K562 (cell line): ENCODE measurements at regions not wholly inside any gene's neighbourhood (a gene's known extent, or its start where the extent isn't known, plus 50 kb on each side); places are given as distances from the start of the nearest gene placed in this dataset.

Experiments
- ATAC-seq: fragments of 200-7000 bp; cut with Tn5 transposase; 3 replicates; pipeline ENCODE4 v1.9.1; 2020; ENCODE audit warnings: moderate library complexity
- BruUV-seq: library from RNA; stranded (reverse); fragments of 400-500 nt; replicated peaks from 2 replicates; lab custom pipeline; 2021; lab: Mats Ljungman, UMichigan
- CTCF ChIA-PET: fragments of 300-600 bp; formaldehyde crosslinking; extraction: SDS; loops from one replicate; lab custom pipeline; 2021; ENCODE audit warnings: low intra/inter-chr PET ratio; lab: Yijun Ruan, JAX
- POLR2A ChIA-PET: fragments of 300-600, 350-650 bp; sonication (Branson Sonifier 250); formaldehyde crosslinking; extraction: SDS; loops from one replicate; lab custom pipeline; 2021; ENCODE audit warnings: antibody characterized with exemption, inconsistent platforms; lab: Yijun Ruan, JAX
- DNase-seq, 4 experiments: peaks; one replicate each; pipeline versions ENCODE4 v3.0.0 to v3.0.0-alpha.2; 2011 to 2018; ENCODE audit warnings: low spot score in 3 of 4, mixed read lengths in 3 of 4; ENCODE audit errors: extremely low read depth in 1 of 4
- FAIRE-seq: peaks from 2 replicates; lab custom pipeline; 2011; peaks lifted over from hg19 to GRCh38; lab: Jason Lieb, UNC
- H2AFZ ChIP-seq: 2 replicates; pipeline ENCODE4 v1.6.0; 2011; ENCODE audit warnings: low read depth, low read length, control low read depth, inconsistent platforms
- H3K27ac ChIP-seq: fragments of 200-600 bp; 3 replicates; pipeline ENCODE4 v1.8.0; 2011; ENCODE audit warnings: low read depth, mild to moderate bottlenecking, control low read depth, inconsistent platforms, low read length, moderate library complexity, mixed read lengths; ENCODE audit errors: extremely low read depth
- H3K27me3 ChIP-seq, 2 experiments: fragments of 300-600 bp in 1 of 2; 2 replicates in 1 of 2; 3 replicates in 1 of 2; pipeline versions ENCODE4 v1.6.0 to v1.8.0; 2011; ENCODE audit warnings: inconsistent platforms in 2 of 2, low read length in 2 of 2, mild to moderate bottlenecking in 1 of 2, mixed read lengths in 1 of 2, moderate library complexity in 1 of 2; ENCODE audit not compliant: control insufficient read depth in 2 of 2, insufficient read depth in 2 of 2
- H3K36me3 ChIP-seq: fragments of 300-600 bp; 3 replicates; pipeline ENCODE4 v1.8.0; 2011; ENCODE audit warnings: mild to moderate bottlenecking, low read length, inconsistent platforms; ENCODE audit not compliant: control insufficient read depth, insufficient read depth
- H3K4me1 ChIP-seq, 2 experiments: fragments of 200-600 bp in 1 of 2; replicated peaks in 1 of 2; 2 replicates in 1 of 2; 3 replicates in 1 of 2; pipeline versions ENCODE4 v1.5.1 to v1.8.0; 2011; ENCODE audit warnings: inconsistent platforms in 2 of 2, low read length in 2 of 2, mild to moderate bottlenecking in 1 of 2, mixed read lengths in 1 of 2, moderate library complexity in 1 of 2; ENCODE audit not compliant: control insufficient read depth in 2 of 2, insufficient read depth in 2 of 2
- H3K4me2 ChIP-seq: 2 replicates; pipeline ENCODE4 v1.6.1; 2011; ENCODE audit warnings: low read length, control low read depth, inconsistent platforms, mixed read lengths; ENCODE audit not compliant: insufficient read depth
- H3K4me3 ChIP-seq: fragments of 200-600 bp; sonication (generic), shearing (Covaris generic); 2 replicates; pipeline ENCODE4 v1.5.1; 2016; ENCODE audit warnings: control low read depth, inconsistent platforms
- H3K79me2 ChIP-seq: fragments of 200-600 bp; 3 replicates; pipeline ENCODE4 v1.8.0; 2011; ENCODE audit warnings: low read length, inconsistent platforms; ENCODE audit not compliant: control insufficient read depth, insufficient read depth
- H3K9ac ChIP-seq, 2 experiments: 2 replicates each; pipeline versions ENCODE4 v1.6.0 to v1.6.1; 2011; ENCODE audit warnings: low read depth in 2 of 2, low read length in 2 of 2, control low read depth in 1 of 2, inconsistent platforms in 1 of 2, mild to moderate bottlenecking in 1 of 2, mixed read lengths in 1 of 2; ENCODE audit not compliant: insufficient read depth in 1 of 2
- H3K9me1 ChIP-seq: one replicate; pipeline ENCODE4 v1.6.0; 2011; ENCODE audit warnings: inconsistent platforms, mild to moderate bottlenecking, low read length, moderate library complexity; ENCODE audit not compliant: control insufficient read depth, insufficient read depth
- H3K9me3 ChIP-seq: replicated peaks from 2 replicates; pipeline ENCODE4 v1.5.1; 2011; ENCODE audit warnings: low read depth, low read length, inconsistent platforms; ENCODE audit not compliant: control insufficient read depth, insufficient read depth
- H4K20me1 ChIP-seq: replicated peaks from 2 replicates; pipeline ENCODE4 v1.6.1; 2011; ENCODE audit warnings: low read length, inconsistent platforms, mixed read lengths; ENCODE audit not compliant: control insufficient read depth, insufficient read depth
- BRF2 ChIP-seq: IDR thresholded peaks from 3 replicates; pipeline ENCODE4 v1.6.1; 2011; ENCODE audit warnings: borderline replicate concordance, mild to moderate bottlenecking; ENCODE audit not compliant: insufficient read length, insufficient read depth
- CCNT2 ChIP-seq: IDR thresholded peaks from 2 replicates; pipeline ENCODE4 v1.6.1; 2011; ENCODE audit warnings: borderline replicate concordance, low read depth, mild to moderate bottlenecking, moderate library complexity, mixed read lengths, low read length; ENCODE audit not compliant: insufficient read length; ENCODE audit errors: extremely low read depth
- KDM4B ChIP-seq, 2 experiments: fragments of 450-650 bp in 1 of 2; sonication (generic) in 1 of 2; IDR thresholded peaks; 2 replicates each; pipeline ENCODE4 v1.6.1; 2016 to 2017; ENCODE audit warnings: borderline replicate concordance in 2 of 2, antibody characterized with exemption in 1 of 2, low read depth in 1 of 2, mild to moderate bottlenecking in 1 of 2
- NCOA2 ChIP-seq, 2 experiments: fragments of 450-650 bp; IDR thresholded peaks; 2 replicates each; pipeline ENCODE4 v1.6.1; 2018; ENCODE audit warnings: mild to moderate bottlenecking in 2 of 2, moderate library complexity in 1 of 2; ENCODE audit not compliant: partially characterized antibody in 2 of 2
- NFXL1 ChIP-seq: fragments of 450-650 bp; formaldehyde crosslinking; IDR thresholded peaks from 2 replicates; pipeline ENCODE4 v1.4.0; 2021; ENCODE audit warnings: mild to moderate bottlenecking
- NUFIP1 ChIP-seq: fragments of 450-650 bp; IDR thresholded peaks from 2 replicates; pipeline ENCODE4 v1.6.1; 2018; ENCODE audit not compliant: partially characterized antibody
- SAP30 ChIP-seq: fragments of 200-600 bp; sonication (generic); IDR thresholded peaks from 2 replicates; pipeline ENCODE4 v1.6.1; 2012; ENCODE audit warnings: borderline replicate concordance, low read depth, mild to moderate bottlenecking, moderate library complexity, low read length, control low read depth, inconsistent platforms; ENCODE audit not compliant: insufficient read depth, poor library complexity, severe bottlenecking
- TCF7L2 ChIP-seq: fragments of 150-350 bp; IDR thresholded peaks from 2 replicates; pipeline ENCODE4 v1.6.1; 2016; ENCODE audit warnings: low read depth, mild to moderate bottlenecking, low read length, moderate library complexity
- WGBS: fragments of 100-300 bp; shearing (Covaris generic); methylation state at CpG from one replicate; pipeline ENCODE4 v1.1.6; 2016; ENCODE audit warnings: low coverage, mixed read lengths; ENCODE audit not compliant: insufficient coverage; ENCODE audit errors: missing lambda C conversion rate; 5-methylcytosine and 5-hydroxymethylcytosine counted together
- in situ Hi-C: fragments of 300-500 bp; cut with MboI; formaldehyde crosslinking; loops from 4 replicates; pipeline ENCODE4 v1.15.0; 2018; ENCODE audit warnings: inconsistent platforms, mixed read lengths
- intact Hi-C: fragments of 100-400 bp; cut with micrococcal nuclease; formaldehyde crosslinking; loops from 2 replicates; pipeline ENCODE4 v1.14.2; 2022
- TF ChIP-seq, protein P1 (sequence below), 2 experiments: IDR thresholded peaks in 1 of 2; conservative IDR thresholded peaks in 1 of 2; 2 replicates each; pipeline ENCODE4 v1.6.1; 2016; ENCODE audit warnings: low read depth in 2 of 2, mild to moderate bottlenecking in 1 of 2, missing compliant biosample characterization in 1 of 2, missing genetic modification characterization in 1 of 2, moderate library complexity in 1 of 2

DNA sequence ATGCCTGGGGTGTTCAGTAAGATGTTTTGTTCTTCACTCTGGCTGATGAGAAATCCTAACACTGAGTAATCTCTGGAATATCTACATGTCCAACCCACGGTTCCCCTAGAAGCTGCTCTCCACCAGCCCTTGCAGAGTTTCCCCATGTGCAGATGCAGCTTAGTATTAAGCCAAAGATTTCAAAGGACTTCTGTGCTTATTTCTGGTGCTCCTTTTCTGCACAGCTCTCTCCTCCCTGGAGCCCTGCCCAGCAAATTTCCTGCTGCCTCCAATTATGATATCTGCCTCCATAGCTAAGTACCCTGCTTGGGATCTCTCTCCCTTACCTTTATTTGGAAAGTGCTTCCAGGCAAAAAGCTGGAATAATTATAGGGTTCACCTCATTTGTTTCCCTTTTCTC is 949.3 kb downstream of the BCL11A start:
- H3K4me1 ChIP-seq = no peaks in the 10 kb centered on the region
- in situ Hi-C loops = no loop called here
- ChIA-PET POLR2A (no interaction called here), CTCF (no interaction called here)
- WGBS = 0% methylated on average over 1 of the region's 1 CpG
- DNase-seq (no peak), ATAC-seq (no peak), FAIRE-seq (no peak)
- TF ChIP-seq NFXL1 (CRISPR knock-in tag) (no peak), SAP30 (no peak), TCF7L2 (no peak), KDM4B (IDR thresholded peaks at IDR 0.05; ENCODE audit: borderline replicate concordance in 2 of 2, low read depth in 1 of 2) (no peak), NCOA2 (IDR thresholded peaks at IDR 0.05; ENCODE audit: partially characterized antibody in 2 of 2) (no peak), BRF2 (no peak), CCNT2 (no peak), NUFIP1 (no peak)
- TF ChIP-seq, protein P1, sequence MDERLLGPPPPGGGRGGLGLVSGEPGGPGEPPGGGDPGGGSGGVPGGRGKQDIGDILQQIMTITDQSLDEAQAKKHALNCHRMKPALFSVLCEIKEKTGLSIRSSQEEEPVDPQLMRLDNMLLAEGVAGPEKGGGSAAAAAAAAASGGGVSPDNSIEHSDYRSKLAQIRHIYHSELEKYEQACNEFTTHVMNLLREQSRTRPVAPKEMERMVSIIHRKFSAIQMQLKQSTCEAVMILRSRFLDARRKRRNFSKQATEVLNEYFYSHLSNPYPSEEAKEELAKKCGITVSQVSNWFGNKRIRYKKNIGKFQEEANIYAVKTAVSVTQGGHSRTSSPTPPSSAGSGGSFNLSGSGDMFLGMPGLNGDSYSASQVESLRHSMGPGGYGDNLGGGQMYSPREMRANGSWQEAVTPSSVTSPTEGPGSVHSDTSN (CRISPR knock-in tag; IDR thresholded peaks at IDR 0.05; ENCODE audit: low read depth) = no peak
- TF ChIP-seq, protein P1 (tag; conservative IDR thresholded peaks at IDR 0.05; ENCODE audit: low read depth) = no peak
- 0 out of 2 replicates have a peak, but pooled peaks cover 2% of the 10 kb centered on the region for H3K9me3 ChIP-seq
- no peak overlapping the region for H3K4me3 ChIP-seq
- no peak overlapping the region for H3K27ac ChIP-seq
- no peaks in the 10 kb centered on the region for H3K27me3 ChIP-seq
- BruUV-seq = no TSS peak
- intact Hi-C loops = no loop called here
- no peaks in the 10 kb centered on the region for H3K36me3 ChIP-seq
- H2AFZ ChIP-seq = no peak overlapping the region
- H3K9me1 ChIP-seq = no peaks in the 10 kb centered on the region
- no peak overlapping the region for H3K4me2 ChIP-seq
- H4K20me1 ChIP-seq = no peaks in the 10 kb centered on the region
- H3K79me2 ChIP-seq = no peaks in the 10 kb centered on the region
- no peak overlapping the region for H3K9ac ChIP-seq
